Left lobe of liver (tissue), 2 donors: ENCODE measurements at regions not wholly inside any gene's neighbourhood (a gene's known extent, or its start where the extent isn't known, plus 50 kb on each side); places are given as distances from the start of the nearest gene placed in this dataset.
A peak's percentile ranks its signal among the peaks of the same experiment; 100 is the strongest.

Source experiments
- ATAC-seq: fragments of 200-7000 bp; cut with Tn5 transposase; one replicate; pipeline ENCODE4 v1.9.1; 2020; ENCODE audit warnings: mild to moderate bottlenecking, moderate library complexity
- DNase-seq: peaks from one replicate; pipeline ENCODE4 v3.0.0-alpha.2; 2020; ENCODE audit warnings: low spot score
- donor health status: DM: no; HTN: no; CAD: no; lungs with moderate emphysema.
- donor health status: DM: no; HTN: yes; CAD: no.

DNA sequence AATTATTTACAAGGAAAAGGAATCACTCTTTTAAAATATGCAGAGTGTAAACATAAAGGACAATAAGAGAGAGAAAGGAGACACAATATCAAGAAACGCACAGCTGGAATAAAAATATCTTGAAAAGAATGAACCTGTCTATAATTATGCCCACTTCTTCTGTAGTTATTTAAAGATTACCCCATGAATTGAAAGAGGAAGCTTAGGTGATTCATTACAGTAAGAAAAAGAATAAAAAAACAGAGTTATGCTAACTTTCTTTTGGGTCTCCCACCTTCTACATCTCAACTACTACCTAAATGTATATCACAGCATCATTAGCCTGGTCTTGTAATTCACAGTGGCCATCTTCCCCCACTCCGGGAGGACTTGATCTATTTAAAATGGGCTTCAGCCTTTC lies 182.1 kb downstream of the MRPL39 start:
- ATAC-seq: no peak
- no peak for DNase-seq

DNA sequence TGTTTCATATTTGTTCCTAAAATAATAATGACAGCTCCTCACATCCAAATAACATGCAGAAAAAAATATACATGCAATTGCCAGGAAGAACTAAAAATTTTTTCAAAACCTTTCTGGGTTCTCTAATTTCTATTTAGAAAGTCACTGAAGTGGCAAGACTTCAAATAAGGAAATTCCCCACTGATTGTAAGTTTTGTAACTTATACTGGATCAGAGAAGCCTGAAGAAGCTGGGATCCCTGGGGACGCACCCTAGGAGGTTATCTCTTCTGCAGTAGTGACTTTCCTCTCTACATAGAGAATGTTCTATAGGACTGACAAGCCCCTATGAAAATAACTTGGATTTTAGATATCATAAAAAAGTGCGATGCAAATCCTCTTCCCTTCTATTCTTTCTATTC lies 182.6 kb downstream of the MRPL39 start:
- no peak for ATAC-seq
- DNase-seq: no peak

DNA sequence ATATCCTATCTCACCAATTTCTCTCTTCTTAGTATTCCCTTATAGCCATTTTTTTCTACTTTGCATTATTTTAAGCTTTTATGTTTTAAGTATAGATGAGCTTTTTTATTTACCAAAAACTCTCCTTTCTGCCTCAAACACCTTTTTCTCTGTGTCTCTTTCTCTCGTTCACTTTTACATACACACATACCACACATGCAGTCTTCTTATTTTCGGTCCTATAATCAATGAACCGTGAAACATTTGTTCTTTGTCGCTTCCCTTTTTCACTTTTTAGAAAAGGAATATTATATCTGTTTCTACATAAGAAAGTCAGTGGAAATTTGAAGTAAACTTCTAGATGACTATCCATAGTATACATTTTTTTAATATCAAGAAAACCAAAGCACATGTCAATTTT lies 183.2 kb downstream of the MRPL39 start:
- DNase-seq (no peak), ATAC-seq (no peak)

DNA sequence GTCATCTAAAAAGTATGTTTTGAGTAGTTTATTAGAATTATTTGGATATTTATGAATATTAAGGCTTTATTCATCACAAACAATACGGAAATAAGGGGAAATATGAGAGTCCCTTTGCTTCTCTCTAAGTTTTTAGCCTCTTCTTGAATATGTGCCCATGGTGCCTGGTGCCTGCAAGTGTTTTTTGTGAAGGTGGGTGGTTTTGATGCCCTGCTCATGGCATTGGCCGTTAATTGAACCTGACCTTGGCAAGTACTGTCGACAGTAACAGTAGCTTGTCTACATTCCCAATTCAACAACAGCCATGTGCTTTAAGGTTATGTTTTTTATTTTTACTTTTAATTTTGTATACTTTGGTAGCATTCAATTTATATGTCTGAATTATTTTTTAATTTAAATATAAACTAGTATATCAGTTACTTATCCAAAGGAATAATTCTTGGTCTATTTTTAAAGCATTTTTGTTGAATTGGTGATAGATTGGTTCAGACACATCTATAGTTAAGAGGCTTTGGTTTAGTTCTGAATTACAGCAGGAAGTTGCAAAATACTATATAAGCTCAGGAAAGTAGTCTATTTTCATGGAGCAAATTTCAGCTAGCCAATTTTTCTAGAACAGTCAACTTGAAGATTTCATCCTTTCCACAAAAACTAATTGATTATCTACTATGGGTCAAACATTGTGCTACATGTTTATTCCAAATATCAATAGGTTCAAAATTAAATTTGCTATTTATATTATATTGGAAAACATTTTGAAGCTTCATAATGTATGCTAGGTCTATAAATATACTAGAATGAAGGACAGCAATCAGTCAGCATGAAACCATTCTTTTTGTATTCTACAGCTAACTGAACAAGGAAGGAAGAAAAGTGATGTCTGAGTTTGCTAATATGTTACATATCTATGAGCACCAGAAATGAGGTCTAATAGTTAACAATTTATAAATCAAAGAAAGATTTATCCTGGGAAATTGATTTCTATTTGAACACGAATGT lies 184.4 kb downstream of the MRPL39 start:
- ATAC-seq (no peak), DNase-seq (no peak)

DNA sequence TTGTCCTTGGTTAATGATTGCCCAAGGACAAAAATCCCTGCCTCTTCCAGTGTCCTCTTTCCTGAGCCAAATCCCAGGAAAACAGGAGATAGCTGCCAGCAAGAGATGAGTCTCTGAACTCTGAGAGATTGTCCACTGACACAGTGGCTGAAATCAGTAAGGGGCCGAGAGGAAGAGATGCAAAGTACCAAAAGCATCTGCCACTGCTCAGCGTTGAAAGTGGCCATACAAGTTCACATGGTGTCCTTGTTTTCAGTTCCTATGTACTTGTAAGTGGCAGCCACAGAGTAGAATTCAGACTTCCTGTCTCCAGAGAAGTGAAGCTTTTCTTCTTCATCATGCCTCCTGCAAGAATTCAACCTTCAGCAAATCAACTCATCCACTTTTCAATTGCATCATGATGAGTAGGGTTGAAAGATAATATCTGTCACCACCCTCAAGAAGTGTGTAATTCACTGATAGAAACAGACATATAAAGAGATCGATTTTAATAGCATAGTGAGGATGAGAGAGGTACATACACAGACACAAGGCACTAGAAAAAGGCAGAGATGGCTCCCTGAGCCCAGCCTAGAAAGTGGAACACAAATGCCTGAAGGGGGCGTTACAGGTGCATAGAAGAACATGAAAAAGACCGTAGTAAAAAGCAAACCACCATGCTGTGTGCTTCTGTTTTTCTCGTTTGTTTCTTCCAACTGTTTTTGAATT lies 185.8 kb downstream of the MRPL39 start:
- ATAC-seq (peak; percentile 76), DNase-seq (no peak)

DNA sequence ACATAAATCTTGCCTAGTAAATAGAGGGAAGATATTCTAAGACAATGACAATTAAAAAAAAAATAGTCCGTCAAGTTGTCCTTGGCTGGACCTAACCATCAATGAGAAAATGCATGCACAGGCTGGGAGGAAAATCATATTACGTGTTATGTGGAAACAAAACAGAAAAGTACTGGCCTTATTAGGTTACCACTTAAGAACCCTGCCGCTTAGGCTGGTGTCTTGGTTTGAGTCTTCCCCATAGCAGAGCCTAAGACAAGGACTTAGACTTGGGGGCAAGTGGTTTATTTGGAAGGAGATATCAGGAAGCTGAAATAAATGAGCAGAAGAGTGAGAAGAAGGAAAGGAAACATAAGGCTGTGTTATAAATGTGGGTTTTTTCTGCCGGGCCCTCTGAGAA lies 186.4 kb downstream of the MRPL39 start:
- DNase-seq (no peak), ATAC-seq (no peak)

DNA sequence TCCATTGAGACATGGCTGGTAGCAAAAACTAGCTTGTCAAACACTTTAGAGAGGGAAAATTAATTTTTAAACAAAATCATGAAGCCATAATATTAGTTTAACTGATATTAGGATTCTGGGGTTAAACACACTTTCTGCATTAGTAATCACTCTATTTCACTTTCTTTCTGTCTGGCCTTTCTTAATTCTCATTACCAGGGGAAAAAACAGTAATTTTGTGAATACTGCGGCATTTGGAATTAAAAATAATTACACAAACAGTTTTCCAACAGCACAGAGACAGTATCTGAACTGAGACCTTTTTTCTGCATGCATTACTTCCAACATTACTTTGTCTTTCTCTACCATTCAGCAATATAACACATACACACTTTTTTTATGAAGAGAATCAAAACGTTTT lies 190.6 kb downstream of the MRPL39 start:
- no peak for ATAC-seq
- no peak for DNase-seq

DNA sequence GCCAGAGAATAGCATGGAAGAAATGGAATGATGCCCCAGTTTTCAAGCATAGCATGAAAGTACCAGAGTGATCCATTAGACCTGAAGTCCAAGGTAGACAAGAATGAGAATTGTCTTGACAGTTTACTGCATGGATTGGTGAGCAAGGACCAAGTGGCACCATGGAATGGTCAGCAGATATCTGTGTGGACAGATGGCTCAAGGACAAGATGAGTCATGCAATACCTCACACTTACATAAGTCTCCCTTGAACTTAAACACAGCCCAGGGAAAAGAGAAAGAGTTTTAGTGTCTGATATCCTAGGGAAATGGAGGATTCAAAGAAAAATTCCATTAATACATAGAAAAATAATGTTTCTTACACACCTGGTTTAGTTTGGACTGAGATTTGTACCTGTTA lies 195.2 kb downstream of the MRPL39 start:
- DNase-seq: no peak
- ATAC-seq: no peak

DNA sequence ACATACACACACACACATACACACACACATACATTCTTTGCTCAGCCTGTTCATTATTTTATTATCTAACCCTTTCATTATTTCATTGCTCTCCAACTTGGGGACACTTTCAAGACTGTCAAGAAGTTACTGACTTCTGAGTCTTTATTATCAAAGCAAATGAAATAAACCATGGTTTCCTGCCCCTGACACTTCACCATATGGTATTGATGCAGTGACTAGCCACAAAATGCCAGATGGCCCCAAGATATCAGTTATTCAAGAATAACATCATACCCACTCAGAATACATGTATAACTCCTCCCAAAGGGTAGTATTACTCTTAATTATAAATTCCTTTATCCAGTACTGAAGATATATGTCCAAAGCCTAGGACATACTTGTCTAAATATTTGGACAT lies 197.3 kb downstream of the MRPL39 start:
- ATAC-seq: no peak

DNA sequence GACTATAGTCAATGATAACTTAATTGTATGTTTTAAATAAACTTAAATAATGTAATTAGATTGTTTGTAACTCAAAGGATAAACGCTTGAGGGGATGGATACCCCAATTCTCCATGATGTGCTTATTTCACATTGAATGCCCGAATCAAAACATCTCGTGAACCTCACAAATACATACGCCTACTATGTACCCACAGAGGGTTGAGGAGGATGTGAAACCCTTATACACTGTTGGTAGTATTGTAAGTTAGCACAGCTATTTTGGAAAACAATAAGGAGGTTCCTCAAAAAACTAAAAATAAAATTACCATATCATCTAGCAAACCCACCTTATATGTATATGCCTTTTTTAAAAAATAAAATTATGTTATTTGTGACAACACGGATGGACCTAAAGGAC lies 198.6 kb downstream of the MRPL39 start:
- no peak for DNase-seq
- no peak for ATAC-seq

More for the DNA sequence above, 197.3 kb downstream of the MRPL39 start:
- DNase-seq: no peak

DNA sequence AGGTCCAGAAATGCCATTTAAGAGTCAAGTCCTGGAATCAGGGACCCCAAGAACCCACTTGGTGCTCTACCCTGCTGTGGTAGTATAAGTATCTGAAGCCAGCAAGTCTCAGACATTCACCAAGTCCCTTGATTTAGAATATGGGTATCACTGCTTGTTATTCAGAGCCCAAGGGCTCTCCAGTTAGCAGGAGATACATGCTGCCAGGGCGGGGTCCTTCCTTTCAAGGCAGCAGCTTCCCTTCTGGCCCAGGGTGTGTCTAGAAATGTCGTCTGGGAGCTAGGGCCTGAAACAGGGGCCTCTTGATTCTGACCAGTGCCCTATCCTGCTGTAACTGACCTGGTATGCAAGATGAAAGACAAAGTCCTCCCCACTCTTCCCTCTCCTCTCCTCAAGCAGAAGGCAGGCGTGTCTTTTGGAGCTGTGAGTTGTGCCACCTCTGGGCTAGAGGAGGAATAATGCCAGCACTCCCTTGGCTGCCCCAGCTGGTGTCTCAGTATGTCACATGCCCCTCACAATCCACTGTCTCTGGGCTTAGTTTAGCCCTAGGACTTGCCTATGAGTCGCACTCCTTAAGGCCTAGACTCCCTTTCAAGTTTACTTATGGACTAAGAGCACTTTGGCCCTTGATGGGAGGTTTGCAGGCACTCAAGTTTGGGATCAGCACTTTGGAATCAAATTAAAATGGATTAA lies 200.2 kb downstream of the MRPL39 start:
- ATAC-seq: no peak
- no peak for DNase-seq

DNA sequence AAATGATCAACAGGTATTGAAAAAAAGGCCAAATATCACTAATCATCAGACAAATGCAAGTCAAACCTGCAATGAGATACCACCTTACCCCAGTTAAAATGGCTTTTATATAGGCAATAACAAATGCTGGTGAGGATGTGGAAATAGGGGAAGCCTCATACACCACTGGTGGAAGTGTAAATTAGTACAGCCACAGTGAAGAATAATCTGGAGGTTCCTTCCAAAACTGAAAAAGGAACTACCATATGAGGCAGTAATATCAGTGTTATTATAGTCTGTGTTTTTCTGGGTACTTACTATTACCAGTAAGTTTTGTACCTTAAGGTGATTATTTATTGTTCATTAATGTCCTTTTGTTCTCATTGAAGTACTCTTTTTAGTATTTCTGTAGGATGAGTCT lies 201.3 kb downstream of the MRPL39 start:
- ATAC-seq (no peak), DNase-seq (no peak)

DNA sequence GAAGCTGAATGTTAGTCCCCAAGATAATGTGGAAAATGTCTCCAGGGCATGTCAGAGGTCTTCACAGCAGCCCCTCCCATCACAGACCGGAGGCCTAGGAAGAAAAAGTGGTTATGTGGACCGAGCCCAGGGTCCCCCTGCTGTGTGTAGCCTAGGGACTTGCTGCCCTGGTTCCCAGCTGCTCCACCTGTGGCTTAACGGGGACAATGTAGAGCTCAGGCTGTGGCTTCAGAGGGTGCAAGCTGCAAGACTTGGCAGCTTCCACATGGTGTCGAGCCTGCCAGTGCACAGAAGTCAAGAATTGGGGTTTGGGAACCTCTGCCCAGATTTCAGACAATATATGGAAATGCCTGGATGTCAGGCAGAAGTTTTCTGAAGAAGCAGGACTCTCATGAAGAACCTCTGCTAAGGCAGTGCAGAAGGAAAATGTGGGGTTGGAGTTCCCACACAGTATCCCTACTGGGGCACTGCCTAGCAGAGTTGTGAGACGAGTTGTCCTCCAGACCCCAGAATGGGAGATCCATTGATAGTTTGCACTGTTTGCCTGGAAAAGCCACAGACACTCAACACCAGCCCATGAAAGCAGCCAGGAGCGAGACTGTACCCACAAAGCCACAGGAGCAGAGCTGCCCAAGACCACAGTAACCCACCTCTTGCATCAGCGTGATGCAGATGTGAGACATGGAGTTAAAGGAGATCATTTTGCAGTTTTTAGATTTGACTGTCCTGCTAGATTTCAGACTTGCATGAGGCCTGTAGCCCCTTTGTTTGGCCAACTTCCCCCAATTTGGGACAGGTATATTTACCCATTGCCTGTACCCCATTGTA lies 204.9 kb downstream of the MRPL39 start:
- DNase-seq (no peak), ATAC-seq (no peak)

DNA sequence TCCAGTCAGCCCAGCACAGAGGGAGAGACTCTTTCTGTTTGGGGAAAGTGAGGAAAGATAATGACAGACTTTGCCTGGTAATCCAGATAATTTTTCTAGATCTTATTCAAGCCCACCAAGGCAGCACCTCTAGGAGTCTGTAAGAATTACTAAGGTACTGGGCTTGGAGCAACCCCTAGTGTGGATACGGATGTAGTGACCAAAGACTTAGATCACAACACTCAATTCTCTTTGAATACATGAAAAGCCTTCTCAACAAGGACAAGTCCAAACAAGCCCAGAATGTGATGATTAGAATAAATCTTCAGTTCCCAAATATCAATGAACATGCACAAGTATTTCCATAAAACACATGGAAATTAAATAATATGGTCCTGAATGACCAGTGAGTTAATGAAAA lies 206.9 kb downstream of the MRPL39 start:
- ATAC-seq (no peak), DNase-seq (no peak)

DNA sequence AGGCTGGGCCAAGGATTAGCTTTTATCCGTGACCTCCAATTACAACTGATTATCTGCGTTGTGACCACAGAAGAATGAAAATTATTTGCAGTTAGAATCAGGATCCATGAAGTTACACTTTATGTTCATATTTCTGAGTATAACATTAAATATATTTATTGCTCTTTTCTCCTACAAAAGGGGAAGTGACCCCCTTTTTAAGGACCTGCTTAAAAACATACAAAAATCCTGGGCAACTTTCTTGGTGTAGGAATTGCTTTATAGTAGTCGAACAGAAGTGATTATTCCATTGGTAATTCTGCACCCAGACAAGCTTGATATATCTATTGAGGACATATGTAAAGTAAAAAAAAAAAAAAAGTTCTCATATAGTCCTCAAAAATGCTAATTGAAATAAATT lies 208.7 kb downstream of the MRPL39 start:
- DNase-seq (no peak), ATAC-seq (no peak)

DNA sequence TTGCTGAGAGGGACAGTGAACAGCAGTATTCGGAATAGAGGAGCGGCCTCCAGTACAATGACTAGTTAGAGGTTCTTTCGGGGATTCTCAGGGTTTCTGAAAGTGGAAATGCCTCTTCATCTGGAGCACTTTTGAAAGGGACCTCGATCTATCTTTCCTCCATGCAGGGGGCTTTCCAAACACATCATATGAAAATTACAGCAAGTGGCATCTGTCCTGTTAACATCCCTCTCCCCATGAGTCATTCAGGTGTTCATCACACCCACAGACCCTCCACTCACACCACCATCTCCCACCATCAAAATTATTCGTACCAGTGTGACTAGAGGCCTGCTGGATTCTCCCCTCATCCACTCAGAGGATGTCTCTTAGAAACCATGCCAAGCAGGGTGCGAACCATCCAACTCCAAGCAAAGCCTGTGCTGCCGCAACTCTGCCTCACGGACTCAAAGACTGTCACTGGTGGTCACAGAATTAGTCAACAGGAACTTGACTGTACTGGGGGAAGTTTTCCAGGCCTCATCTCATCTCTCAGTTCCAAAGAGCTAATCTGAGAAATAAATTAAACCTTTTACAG lies 211.1 kb downstream of the MRPL39 start:
- ATAC-seq (no peak), DNase-seq (no peak)

DNA sequence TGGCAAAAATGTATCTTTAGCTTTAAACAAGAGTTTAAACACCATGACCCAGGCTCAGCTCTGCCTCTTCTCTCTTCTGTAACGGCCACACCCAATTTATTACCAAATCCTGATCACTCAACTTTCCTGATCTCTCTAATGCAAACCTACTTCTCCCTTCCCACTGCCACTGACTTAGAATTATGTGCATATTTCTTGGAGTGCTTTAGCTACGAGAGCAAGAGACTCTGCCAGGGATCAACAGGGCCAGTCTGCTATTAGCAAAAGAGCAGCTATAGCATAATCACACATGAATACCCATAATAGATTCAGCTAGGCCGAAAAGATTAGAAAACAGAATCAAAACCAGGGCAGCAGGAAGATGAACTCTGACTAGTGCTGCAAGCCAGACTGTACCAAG lies 215.5 kb downstream of the MRPL39 start:
- DNase-seq: no peak
- no peak for ATAC-seq

DNA sequence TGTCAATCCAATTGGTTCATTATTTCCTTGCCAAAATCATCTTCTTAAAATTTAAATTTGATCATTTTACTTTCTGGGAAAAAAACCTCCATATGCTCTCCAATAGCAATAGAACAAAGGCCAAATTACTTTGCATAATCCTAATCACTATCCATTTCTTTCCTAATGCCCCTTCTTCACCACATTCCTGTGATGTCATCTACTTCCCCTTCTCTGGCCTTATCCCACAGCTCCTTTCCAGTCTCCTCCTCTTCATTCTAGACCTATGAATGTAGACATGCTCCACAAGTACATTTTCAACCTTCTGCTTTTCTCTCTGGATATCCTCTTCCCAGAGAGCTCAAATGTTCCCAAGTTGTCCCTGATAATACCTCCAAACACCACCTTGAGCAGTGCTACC lies 216.6 kb downstream of the MRPL39 start:
- DNase-seq (no peak), ATAC-seq (no peak)

DNA sequence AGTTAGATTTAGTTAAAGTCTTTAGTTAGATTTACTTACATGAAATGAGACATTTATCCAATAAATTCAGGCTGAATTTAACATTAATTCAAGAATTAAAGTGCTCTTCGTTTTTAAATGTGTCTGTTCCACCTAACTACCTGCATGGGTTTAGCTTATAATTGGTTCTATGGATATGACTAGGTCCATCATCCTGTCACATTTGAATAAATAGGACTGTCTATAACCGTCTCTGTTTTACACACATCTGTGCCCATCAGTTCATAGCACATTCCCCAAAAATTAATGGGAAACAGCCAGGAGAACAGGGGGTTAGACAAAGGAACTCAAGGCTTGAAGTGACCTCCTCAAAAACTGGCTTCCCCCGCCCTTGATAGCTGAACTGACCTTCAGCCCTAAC lies 219.6 kb downstream of the MRPL39 start:
- no peak for DNase-seq
- no peak for ATAC-seq

DNA sequence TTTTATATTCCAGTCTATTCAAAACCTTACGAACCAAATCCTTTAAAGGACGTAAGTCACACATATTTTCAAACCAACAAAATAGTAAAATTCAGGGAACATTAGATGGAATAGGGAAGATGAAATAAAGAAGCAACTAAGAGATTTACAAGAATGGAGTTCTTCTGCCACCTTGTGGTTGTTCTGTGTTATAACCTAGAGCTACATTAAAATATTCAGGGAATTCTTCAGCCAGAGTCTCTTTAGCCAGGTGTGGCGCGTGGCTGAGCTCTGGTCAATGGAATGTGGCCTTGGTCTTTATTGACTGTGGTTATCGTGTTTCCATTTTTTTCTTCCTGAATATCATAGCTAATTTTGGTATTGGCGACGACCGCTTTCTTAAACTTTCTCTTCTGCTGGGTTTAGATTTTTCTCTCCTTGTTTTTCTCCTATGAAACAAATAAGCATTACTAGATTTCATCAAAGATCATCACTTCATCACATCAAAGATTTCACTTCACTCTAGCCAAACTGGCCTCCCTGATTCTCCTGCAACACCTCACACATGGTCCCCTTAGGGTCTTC lies 221.3 kb downstream of the MRPL39 start:
- ATAC-seq: peak; percentile 100
- no peak for DNase-seq
